NB4 (cell line): ENCODE measurements at regions not wholly inside any gene's neighbourhood (a gene's known extent, or its start where the extent isn't known, plus 50 kb on each side); places are given as distances from the start of the nearest gene placed in this dataset.

Experiments used
- POLR2A ChIP-seq: IDR thresholded peaks from 2 replicates; pipeline ENCODE4 v1.6.1; 2011; ENCODE audit warnings: mild to moderate bottlenecking; ENCODE audit not compliant: insufficient read length; ENCODE audit errors: extremely low read depth
- TF ChIP-seq, protein P1 (sequence below): IDR thresholded peaks from one replicate; pipeline ENCODE4 v1.5.1; 2012; ENCODE audit warnings: low read depth, low read length
- TF ChIP-seq, protein P2 (sequence below): IDR thresholded peaks from 2 replicates; pipeline ENCODE4 v1.6.1; 2011; ENCODE audit warnings: low read depth, low read length

DNA sequence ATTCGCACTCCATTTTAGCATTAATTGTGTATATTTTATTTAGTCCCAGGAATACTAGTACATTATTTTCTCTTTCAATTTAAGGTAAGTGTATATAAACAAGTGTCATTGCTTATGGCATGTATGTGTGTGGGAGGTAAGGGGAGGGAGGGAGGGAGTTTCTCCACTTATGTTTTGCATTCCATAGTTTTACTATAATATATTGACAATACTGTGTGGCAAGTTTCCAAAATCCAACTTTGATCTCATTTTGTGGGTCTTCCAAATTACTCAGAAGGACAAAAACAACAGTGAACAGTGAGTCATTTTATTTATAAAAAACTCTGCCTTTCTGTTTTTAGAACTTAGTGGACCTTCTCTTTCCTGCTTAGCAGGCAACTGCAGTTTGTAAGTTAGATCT, 102.3 kb upstream of the SEMA3E start:
- TF ChIP-seq, protein P1, sequence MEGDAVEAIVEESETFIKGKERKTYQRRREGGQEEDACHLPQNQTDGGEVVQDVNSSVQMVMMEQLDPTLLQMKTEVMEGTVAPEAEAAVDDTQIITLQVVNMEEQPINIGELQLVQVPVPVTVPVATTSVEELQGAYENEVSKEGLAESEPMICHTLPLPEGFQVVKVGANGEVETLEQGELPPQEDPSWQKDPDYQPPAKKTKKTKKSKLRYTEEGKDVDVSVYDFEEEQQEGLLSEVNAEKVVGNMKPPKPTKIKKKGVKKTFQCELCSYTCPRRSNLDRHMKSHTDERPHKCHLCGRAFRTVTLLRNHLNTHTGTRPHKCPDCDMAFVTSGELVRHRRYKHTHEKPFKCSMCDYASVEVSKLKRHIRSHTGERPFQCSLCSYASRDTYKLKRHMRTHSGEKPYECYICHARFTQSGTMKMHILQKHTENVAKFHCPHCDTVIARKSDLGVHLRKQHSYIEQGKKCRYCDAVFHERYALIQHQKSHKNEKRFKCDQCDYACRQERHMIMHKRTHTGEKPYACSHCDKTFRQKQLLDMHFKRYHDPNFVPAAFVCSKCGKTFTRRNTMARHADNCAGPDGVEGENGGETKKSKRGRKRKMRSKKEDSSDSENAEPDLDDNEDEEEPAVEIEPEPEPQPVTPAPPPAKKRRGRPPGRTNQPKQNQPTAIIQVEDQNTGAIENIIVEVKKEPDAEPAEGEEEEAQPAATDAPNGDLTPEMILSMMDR = no peak
- TF ChIP-seq, protein P2, sequence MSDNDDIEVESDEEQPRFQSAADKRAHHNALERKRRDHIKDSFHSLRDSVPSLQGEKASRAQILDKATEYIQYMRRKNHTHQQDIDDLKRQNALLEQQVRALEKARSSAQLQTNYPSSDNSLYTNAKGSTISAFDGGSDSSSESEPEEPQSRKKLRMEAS = no peak
- TF ChIP-seq POLR2A = no peak
